ENCODE measurements at regions not wholly inside any gene's neighbourhood (a gene's known extent, or its start where the extent isn't known, plus 50 kb on each side); places are given as distances from the start of the nearest gene placed in this dataset.

DNA sequence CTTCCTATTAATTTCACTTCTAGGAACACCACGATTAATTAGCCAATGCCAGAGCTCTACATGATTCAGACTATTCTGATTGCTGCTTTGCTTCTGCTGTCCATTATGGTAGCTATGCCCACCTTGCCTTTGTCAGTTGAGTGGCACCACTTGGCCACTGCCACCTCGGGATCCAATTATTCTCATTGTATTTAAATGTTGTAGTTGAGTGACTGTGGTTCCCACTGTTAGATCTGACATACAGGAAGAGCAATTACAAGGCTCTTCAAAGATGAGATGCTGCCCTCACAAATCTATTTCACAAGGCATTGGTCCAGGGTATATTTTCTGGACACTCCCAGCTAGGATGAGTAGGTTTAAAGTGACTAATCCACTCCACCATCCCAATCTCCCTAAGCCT is 864.5 kb upstream of the EDIL3 start:
- Histone ChIP-seq H3K36me3 (no peaks in the 10 kb centered on the region), H3K27me3 (no peaks in the 10 kb centered on the region), H3K4me3 (no peak overlapping the region), H3K27ac (no peak overlapping the region), H3K4me1 (ENCODE audit: low read depth) (no peaks in the 10 kb centered on the region), H3K9me3 (ENCODE audit: low read depth) (no peaks in the 10 kb centered on the region)
- no peak for DNase-seq (ENCODE audit: low read depth in 1 of 2, low spot score in 1 of 2)
- TF ChIP-seq, protein P1, sequence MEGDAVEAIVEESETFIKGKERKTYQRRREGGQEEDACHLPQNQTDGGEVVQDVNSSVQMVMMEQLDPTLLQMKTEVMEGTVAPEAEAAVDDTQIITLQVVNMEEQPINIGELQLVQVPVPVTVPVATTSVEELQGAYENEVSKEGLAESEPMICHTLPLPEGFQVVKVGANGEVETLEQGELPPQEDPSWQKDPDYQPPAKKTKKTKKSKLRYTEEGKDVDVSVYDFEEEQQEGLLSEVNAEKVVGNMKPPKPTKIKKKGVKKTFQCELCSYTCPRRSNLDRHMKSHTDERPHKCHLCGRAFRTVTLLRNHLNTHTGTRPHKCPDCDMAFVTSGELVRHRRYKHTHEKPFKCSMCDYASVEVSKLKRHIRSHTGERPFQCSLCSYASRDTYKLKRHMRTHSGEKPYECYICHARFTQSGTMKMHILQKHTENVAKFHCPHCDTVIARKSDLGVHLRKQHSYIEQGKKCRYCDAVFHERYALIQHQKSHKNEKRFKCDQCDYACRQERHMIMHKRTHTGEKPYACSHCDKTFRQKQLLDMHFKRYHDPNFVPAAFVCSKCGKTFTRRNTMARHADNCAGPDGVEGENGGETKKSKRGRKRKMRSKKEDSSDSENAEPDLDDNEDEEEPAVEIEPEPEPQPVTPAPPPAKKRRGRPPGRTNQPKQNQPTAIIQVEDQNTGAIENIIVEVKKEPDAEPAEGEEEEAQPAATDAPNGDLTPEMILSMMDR (IDR thresholded peaks at IDR 0.05; ENCODE audit: low read depth, low read length), result no peak

DNA sequence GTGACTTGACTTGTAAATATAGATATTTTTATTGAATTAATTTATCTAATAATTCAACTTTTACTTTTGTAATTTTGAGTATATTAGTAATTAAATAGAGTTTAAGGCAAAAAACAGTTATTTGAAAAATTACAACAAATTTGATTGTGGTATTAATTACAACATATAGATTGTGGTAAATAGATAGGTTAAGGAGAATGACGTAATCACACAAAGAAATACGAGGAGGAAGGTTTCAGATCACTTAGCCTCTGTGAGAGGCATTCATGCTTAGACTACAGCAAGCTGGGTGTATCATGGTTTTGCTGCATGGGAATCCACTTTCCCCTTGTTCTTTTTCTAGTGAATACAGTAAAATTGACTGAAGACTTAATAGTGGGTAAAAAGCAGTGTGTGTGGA is 878.4 kb upstream of the EDIL3 start:
- Histone ChIP-seq H3K27ac (no peak overlapping the region), H3K36me3 (no peaks in the 10 kb centered on the region), H3K27me3 (no peaks in the 10 kb centered on the region), H3K4me1 (ENCODE audit: low read depth) (no peaks in the 10 kb centered on the region), H3K9me3 (ENCODE audit: low read depth) (no peaks in the 10 kb centered on the region), H3K4me3 (no peak overlapping the region)
- TF ChIP-seq, protein P1 (IDR thresholded peaks at IDR 0.05; ENCODE audit: low read depth, low read length), result no peak
- DNase-seq (ENCODE audit: low read depth in 1 of 2, low spot score in 1 of 2), result no peak

DNA sequence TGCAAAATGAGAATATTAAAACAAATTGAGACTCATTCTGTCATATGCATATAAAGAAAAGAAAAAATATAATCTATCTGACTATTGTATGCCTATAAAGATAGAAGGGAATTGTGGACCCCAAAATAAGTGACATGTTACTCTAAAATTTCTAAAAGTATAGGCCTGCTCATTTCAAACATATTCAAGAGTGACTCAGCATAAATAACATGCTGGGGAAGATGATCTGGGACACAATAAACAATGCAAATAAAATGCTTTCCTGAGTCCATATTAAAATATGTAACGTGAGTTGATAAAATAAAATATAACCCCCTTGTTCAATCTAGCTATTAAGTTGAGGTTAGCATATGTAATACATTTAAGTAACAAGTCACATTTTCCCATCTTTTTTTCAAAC is 882.0 kb upstream of the EDIL3 start:
- no peak for DNase-seq (ENCODE audit: low read depth in 1 of 2, low spot score in 1 of 2)
- H3K27ac ChIP-seq, result no peak overlapping the region
- H3K9me3 ChIP-seq (ENCODE audit: low read depth), result no peaks in the 10 kb centered on the region
- no peaks in the 10 kb centered on the region for H3K36me3 ChIP-seq
- no peak overlapping the region for H3K4me3 ChIP-seq
- H3K4me1 ChIP-seq (ENCODE audit: low read depth), result no peaks in the 10 kb centered on the region
- no peaks in the 10 kb centered on the region for H3K27me3 ChIP-seq
- TF ChIP-seq, protein P1 (IDR thresholded peaks at IDR 0.05; ENCODE audit: low read depth, low read length), result no peak

DNA sequence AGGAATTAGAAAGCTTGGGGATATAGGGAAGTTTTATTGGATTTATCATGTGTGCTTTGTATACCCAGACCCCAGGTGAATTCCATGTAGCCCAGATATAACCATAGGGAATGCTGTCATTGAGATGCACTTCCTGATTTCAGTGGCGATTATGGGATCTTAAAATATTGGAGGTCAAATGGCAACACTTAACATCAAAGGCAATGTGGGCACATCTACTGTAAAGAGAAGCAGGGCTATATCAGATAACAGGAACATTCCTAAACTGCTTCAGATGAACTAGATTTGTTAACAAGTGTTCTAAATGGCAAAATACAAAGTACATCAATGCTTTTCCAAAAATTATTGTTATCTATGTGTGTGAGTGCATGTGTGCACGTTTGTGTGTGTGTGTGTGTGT is 883.5 kb upstream of the EDIL3 start:
- Histone ChIP-seq H3K4me3 (no peak overlapping the region), H3K27me3 (no peaks in the 10 kb centered on the region), H3K9me3 (ENCODE audit: low read depth) (no peaks in the 10 kb centered on the region), H3K36me3 (no peaks in the 10 kb centered on the region), H3K4me1 (ENCODE audit: low read depth) (no peaks in the 10 kb centered on the region), H3K27ac (no peak overlapping the region)
- TF ChIP-seq, protein P1 (IDR thresholded peaks at IDR 0.05; ENCODE audit: low read depth, low read length), result no peak
- no peak for DNase-seq (ENCODE audit: low read depth in 1 of 2, low spot score in 1 of 2)

DNA sequence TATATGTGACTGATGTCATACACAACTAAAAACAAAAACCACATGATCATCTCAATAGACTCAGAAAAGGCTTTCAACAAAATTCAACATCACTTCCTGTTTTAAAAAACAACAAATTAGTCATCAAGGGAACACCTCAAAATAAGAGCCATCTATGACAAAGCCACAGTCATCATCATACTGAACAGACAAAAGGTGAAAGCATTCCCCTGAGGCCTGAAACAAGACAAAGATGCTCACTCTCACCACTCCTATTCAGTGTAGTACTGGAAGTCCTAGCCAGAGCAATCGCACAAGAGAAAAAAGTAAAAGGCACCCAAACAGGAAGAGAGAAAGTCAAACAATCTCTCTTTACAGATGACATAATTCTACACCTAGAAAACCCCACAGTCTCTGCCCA is 893.5 kb upstream of the EDIL3 start:
- Histone ChIP-seq H3K9me3 (ENCODE audit: low read depth) (no peaks in the 10 kb centered on the region), H3K4me1 (ENCODE audit: low read depth) (no peaks in the 10 kb centered on the region), H3K27me3 (no peaks in the 10 kb centered on the region), H3K27ac (no peak overlapping the region), H3K36me3 (no peaks in the 10 kb centered on the region), H3K4me3 (no peak overlapping the region)
- TF ChIP-seq, protein P1 (IDR thresholded peaks at IDR 0.05; ENCODE audit: low read depth, low read length), result no peak
- DNase-seq (ENCODE audit: low read depth in 1 of 2, low spot score in 1 of 2), result no peak

DNA sequence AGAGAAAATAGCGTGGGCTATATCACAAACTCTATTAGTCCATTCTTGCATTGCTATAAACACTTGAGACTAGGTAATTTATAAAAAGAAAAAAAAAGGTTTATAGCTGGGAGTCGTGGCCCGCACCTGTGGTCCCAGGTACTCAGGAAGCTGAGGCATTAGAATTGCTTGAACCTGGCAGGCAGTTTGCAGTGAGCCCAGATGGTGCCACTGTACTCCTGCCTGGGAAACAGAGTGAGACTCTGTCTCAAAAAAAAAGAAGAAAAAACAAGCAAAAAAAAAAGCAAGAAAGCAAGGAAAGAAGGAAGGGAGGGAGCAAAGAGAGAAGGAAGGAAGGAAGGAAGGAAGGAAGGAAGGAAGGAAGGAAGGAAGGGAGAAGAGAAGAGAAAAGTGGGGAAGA is 904.2 kb upstream of the EDIL3 start:
- Histone ChIP-seq H3K27ac (no peak overlapping the region), H3K27me3 (no peaks in the 10 kb centered on the region), H3K4me1 (ENCODE audit: low read depth) (peaks cover 5% of the 10 kb centered on the region), H3K4me3 (no peak overlapping the region), H3K9me3 (ENCODE audit: low read depth) (no peaks in the 10 kb centered on the region), H3K36me3 (no peaks in the 10 kb centered on the region)
- no peak for DNase-seq (ENCODE audit: low read depth in 1 of 2, low spot score in 1 of 2)
- TF ChIP-seq, protein P1 (IDR thresholded peaks at IDR 0.05; ENCODE audit: low read depth, low read length), result no peak

Measured in cardiac muscle cell (in vitro differentiated cells and primary cell).